ENCODE measurements at regions not wholly inside any gene's neighbourhood (a gene's known extent, or its start where the extent isn't known, plus 50 kb on each side); places are given as distances from the start of the nearest gene placed in this dataset.

- TF ChIP-seq CTCF (conservative IDR thresholded peaks at IDR 0.05; ENCODE audit: low read depth in 2 of 2) = no peak
- TF ChIP-seq EZH2phosphoT487 (IDR thresholded peaks at IDR 0.05; ENCODE audit: unreplicated experiment) = no peak
- TF ChIP-seq JUNB (IDR thresholded peaks at IDR 0.05; ENCODE audit: unreplicated experiment) = no peak
- TF ChIP-seq EZH2 (IDR thresholded peaks at IDR 0.05; ENCODE audit: low read depth, unreplicated experiment) = no peak
These were observed 112.8 kb upstream of the GLS start for GRCh38 chr2:190767821-190768220.

Data from GM23338 (cell line).